ENCODE measurements at regions not wholly inside any gene's neighbourhood (a gene's known extent, or its start where the extent isn't known, plus 50 kb on each side); places are given as distances from the start of the nearest gene placed in this dataset.

DNA sequence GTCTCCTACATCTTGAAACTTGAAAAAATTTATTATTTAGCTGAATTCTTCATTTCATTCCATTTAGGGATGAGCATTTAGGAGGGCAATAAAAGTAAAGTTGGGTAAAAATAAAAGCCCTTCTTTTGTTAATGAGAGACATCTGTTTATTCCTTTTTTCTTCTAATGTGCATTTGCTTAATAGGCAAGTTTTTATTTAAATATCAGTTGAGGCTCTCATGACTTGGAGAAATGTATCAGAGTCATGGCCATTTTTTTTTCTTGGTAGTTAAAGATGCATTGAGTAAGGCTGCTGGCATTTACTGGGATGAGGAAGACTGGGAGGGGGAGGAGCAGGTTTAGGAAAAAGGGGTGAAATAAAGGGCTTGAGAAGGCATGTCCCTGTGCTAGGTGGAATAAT lies 609.9 kb upstream of the TMEM132C start:
- peaks cover 36% of the 10 kb centered on the region for H3K9me3 Mint-ChIP-seq
- DNase-seq (ENCODE audit: low spot score) (no peak), ATAC-seq (no peak)
- POLR2A ChIA-PET = no interaction called here
- H3K27ac Mint-ChIP-seq = no peak overlapping the region
- H3K27me3 Mint-ChIP-seq (ENCODE audit: low read depth) = peaks cover 10% of the 10 kb centered on the region
- H3K36me3 Mint-ChIP-seq = peaks cover 3% of the 10 kb centered on the region; the same call in 1 of the 2 replicates
- H3K4me1 Mint-ChIP-seq = peaks cover 12% of the 10 kb centered on the region
- H3K4me3 Mint-ChIP-seq = no peak overlapping the region
- CTCF ChIA-PET = no interaction called here
- TF ChIP-seq SOX15 (CRISPR knock-in tag; IDR thresholded peaks at IDR 0.05) = no peak
- no peak for TF ChIP-seq EMX1 (CRISPR knock-in tag; IDR thresholded peaks at IDR 0.05)
- TF ChIP-seq, protein P1, sequence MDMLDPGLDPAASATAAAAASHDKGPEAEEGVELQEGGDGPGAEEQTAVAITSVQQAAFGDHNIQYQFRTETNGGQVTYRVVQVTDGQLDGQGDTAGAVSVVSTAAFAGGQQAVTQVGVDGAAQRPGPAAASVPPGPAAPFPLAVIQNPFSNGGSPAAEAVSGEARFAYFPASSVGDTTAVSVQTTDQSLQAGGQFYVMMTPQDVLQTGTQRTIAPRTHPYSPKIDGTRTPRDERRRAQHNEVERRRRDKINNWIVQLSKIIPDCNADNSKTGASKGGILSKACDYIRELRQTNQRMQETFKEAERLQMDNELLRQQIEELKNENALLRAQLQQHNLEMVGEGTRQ (CRISPR knock-in tag; IDR thresholded peaks at IDR 0.05) = no peak
- no peak for TF ChIP-seq GRHL2 (CRISPR knock-in tag; IDR thresholded peaks at IDR 0.05; ENCODE audit: insufficient replicate concordance, severe bottlenecking)
- no peak for TF ChIP-seq NR1H2 (CRISPR knock-in tag; IDR thresholded peaks at IDR 0.05)
- no peak for TF ChIP-seq ELF4 (CRISPR knock-in tag; IDR thresholded peaks at IDR 0.05; ENCODE audit: low read depth)
- no peak for TF ChIP-seq ZNF219 (CRISPR knock-in tag; IDR thresholded peaks at IDR 0.05; ENCODE audit: borderline replicate concordance)
- TF ChIP-seq, protein P2, sequence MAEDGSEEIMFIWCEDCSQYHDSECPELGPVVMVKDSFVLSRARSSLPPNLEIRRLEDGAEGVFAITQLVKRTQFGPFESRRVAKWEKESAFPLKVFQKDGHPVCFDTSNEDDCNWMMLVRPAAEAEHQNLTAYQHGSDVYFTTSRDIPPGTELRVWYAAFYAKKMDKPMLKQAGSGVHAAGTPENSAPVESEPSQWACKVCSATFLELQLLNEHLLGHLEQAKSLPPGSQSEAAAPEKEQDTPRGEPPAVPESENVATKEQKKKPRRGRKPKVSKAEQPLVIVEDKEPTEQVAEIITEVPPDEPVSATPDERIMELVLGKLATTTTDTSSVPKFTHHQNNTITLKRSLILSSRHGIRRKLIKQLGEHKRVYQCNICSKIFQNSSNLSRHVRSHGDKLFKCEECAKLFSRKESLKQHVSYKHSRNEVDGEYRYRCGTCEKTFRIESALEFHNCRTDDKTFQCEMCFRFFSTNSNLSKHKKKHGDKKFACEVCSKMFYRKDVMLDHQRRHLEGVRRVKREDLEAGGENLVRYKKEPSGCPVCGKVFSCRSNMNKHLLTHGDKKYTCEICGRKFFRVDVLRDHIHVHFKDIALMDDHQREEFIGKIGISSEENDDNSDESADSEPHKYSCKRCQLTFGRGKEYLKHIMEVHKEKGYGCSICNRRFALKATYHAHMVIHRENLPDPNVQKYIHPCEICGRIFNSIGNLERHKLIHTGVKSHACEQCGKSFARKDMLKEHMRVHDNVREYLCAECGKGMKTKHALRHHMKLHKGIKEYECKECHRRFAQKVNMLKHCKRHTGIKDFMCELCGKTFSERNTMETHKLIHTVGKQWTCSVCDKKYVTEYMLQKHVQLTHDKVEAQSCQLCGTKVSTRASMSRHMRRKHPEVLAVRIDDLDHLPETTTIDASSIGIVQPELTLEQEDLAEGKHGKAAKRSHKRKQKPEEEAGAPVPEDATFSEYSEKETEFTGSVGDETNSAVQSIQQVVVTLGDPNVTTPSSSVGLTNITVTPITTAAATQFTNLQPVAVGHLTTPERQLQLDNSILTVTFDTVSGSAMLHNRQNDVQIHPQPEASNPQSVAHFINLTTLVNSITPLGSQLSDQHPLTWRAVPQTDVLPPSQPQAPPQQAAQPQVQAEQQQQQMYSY (CRISPR knock-in tag; IDR thresholded peaks at IDR 0.05) = no peak
- TF ChIP-seq, protein P3, sequence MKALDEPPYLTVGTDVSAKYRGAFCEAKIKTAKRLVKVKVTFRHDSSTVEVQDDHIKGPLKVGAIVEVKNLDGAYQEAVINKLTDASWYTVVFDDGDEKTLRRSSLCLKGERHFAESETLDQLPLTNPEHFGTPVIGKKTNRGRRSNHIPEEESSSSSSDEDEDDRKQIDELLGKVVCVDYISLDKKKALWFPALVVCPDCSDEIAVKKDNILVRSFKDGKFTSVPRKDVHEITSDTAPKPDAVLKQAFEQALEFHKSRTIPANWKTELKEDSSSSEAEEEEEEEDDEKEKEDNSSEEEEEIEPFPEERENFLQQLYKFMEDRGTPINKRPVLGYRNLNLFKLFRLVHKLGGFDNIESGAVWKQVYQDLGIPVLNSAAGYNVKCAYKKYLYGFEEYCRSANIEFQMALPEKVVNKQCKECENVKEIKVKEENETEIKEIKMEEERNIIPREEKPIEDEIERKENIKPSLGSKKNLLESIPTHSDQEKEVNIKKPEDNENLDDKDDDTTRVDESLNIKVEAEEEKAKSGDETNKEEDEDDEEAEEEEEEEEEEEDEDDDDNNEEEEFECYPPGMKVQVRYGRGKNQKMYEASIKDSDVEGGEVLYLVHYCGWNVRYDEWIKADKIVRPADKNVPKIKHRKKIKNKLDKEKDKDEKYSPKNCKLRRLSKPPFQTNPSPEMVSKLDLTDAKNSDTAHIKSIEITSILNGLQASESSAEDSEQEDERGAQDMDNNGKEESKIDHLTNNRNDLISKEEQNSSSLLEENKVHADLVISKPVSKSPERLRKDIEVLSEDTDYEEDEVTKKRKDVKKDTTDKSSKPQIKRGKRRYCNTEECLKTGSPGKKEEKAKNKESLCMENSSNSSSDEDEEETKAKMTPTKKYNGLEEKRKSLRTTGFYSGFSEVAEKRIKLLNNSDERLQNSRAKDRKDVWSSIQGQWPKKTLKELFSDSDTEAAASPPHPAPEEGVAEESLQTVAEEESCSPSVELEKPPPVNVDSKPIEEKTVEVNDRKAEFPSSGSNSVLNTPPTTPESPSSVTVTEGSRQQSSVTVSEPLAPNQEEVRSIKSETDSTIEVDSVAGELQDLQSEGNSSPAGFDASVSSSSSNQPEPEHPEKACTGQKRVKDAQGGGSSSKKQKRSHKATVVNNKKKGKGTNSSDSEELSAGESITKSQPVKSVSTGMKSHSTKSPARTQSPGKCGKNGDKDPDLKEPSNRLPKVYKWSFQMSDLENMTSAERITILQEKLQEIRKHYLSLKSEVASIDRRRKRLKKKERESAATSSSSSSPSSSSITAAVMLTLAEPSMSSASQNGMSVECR (CRISPR knock-in tag; IDR thresholded peaks at IDR 0.05; ENCODE audit: borderline replicate concordance) = no peak
- TF ChIP-seq, protein P4, sequence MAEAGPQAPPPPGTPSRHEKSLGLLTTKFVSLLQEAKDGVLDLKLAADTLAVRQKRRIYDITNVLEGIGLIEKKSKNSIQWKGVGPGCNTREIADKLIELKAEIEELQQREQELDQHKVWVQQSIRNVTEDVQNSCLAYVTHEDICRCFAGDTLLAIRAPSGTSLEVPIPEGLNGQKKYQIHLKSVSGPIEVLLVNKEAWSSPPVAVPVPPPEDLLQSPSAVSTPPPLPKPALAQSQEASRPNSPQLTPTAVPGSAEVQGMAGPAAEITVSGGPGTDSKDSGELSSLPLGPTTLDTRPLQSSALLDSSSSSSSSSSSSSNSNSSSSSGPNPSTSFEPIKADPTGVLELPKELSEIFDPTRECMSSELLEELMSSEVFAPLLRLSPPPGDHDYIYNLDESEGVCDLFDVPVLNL (CRISPR knock-in tag; IDR thresholded peaks at IDR 0.05; ENCODE audit: borderline replicate concordance, low read depth) = no peak
- TF ChIP-seq, protein P5, sequence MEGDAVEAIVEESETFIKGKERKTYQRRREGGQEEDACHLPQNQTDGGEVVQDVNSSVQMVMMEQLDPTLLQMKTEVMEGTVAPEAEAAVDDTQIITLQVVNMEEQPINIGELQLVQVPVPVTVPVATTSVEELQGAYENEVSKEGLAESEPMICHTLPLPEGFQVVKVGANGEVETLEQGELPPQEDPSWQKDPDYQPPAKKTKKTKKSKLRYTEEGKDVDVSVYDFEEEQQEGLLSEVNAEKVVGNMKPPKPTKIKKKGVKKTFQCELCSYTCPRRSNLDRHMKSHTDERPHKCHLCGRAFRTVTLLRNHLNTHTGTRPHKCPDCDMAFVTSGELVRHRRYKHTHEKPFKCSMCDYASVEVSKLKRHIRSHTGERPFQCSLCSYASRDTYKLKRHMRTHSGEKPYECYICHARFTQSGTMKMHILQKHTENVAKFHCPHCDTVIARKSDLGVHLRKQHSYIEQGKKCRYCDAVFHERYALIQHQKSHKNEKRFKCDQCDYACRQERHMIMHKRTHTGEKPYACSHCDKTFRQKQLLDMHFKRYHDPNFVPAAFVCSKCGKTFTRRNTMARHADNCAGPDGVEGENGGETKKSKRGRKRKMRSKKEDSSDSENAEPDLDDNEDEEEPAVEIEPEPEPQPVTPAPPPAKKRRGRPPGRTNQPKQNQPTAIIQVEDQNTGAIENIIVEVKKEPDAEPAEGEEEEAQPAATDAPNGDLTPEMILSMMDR (IDR thresholded peaks at IDR 0.05) = no peak
- TF ChIP-seq KAT7 (CRISPR knock-in tag; IDR thresholded peaks at IDR 0.05; ENCODE audit: borderline replicate concordance) = no peak
- TF ChIP-seq, protein P6, sequence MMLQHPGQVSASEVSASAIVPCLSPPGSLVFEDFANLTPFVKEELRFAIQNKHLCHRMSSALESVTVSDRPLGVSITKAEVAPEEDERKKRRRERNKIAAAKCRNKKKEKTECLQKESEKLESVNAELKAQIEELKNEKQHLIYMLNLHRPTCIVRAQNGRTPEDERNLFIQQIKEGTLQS (CRISPR knock-in tag; conservative IDR thresholded peaks at IDR 0.05) = no peak
- TF ChIP-seq, protein P7, sequence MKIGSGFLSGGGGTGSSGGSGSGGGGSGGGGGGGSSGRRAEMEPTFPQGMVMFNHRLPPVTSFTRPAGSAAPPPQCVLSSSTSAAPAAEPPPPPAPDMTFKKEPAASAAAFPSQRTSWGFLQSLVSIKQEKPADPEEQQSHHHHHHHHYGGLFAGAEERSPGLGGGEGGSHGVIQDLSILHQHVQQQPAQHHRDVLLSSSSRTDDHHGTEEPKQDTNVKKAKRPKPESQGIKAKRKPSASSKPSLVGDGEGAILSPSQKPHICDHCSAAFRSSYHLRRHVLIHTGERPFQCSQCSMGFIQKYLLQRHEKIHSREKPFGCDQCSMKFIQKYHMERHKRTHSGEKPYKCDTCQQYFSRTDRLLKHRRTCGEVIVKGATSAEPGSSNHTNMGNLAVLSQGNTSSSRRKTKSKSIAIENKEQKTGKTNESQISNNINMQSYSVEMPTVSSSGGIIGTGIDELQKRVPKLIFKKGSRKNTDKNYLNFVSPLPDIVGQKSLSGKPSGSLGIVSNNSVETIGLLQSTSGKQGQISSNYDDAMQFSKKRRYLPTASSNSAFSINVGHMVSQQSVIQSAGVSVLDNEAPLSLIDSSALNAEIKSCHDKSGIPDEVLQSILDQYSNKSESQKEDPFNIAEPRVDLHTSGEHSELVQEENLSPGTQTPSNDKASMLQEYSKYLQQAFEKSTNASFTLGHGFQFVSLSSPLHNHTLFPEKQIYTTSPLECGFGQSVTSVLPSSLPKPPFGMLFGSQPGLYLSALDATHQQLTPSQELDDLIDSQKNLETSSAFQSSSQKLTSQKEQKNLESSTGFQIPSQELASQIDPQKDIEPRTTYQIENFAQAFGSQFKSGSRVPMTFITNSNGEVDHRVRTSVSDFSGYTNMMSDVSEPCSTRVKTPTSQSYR (CRISPR knock-in tag; IDR thresholded peaks at IDR 0.05) = no peak
- TF ChIP-seq GTF2I (CRISPR knock-in tag; conservative IDR thresholded peaks at IDR 0.05) = no peak
- no peak for TF ChIP-seq ATF1 (CRISPR knock-in tag; IDR thresholded peaks at IDR 0.05)
- TF ChIP-seq, protein P8, sequence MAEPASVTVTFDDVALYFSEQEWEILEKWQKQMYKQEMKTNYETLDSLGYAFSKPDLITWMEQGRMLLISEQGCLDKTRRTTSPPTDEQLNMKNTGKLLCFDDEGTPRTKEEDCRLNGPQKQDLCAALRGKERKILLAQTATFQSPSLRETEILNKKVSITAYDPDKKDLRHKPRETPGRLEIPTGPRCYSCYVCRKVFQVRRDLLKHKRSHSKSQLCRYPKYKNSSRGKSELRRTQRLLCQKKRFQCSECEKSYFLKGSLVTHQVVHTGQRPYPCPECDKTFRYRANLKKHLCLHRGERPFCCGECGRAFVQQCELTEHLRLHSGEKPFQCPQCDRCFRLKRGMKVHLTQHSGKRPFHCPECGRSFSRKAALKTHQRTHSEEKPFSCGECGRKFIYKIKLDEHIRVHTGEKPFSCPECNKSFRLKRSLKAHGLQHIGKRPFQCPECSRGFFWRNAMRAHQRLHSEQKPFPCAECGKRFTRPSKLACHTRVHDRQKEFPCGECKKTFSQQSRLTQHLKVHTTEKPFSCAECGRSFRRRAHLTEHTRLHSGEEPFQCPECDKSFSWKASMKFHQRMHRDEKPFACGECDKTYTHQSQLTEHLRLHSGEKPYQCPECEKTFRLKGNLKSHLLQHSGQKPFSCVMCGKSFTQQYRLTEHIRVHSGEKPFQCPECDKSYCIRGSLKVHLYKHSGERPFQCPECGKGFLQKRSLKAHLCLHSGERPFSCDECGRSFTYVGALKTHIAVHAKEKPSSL (CRISPR knock-in tag; conservative IDR thresholded peaks at IDR 0.05) = no peak
- TF ChIP-seq NR2C2 (CRISPR knock-in tag; IDR thresholded peaks at IDR 0.05) = no peak
